C1 segment of cervical spinal cord (tissue), 14 donors: ENCODE measurements at regions not wholly inside any gene's neighbourhood (a gene's known extent, or its start where the extent isn't known, plus 50 kb on each side); places are given as distances from the start of the nearest gene placed in this dataset.
A peak's percentile ranks its signal among the peaks of the same experiment; 100 is the strongest.

ENCODE experiments used
- DNase-seq, 14 donors: peaks; one replicate each; lab custom pipeline; 2025; lab: John Stamatoyannopoulos, UW

GRCh38 chr16:72410492-72410891, 238.5 kb upstream of the PMFBP1 start:
- no peak for DNase-seq

DNA sequence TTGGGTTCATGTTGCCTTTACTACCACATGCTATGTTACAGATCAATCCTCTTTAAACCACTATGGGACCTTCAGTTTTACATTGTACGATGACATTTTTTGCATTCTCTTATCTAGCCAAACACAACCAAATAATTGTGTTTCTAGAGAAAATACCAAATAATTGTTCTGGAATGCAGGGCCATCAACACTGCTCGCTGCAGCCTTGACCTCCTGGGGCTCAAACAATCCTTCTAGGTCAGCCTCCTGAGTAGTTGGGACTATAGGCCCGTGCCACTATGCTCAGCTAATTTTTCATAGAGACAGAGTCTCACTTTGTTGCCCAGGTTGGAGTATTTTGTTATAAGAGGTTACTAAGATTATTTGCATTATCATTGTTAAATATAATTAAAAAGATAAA, 237.5 kb upstream of the PMFBP1 start:
- DNase-seq = no peak

DNA sequence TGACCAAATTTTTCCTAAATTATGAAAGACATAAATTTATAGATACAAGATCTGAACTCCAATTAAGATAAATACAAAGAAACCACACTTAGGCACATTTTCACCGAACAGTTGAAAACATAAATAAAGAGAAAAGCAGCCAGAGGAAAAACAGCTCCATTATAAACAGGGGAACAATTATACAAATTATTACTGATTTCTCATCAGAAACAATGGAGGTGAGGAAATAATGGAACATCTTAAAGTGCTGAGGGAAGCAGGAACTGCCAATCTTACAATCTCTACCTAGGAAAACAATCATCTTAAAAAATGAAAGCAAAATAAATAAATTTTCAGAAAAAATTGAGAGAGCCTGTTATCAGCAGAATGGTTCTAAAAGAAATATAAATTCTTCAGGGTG, 234.4 kb upstream of the PMFBP1 start:
- no peak for DNase-seq

DNA sequence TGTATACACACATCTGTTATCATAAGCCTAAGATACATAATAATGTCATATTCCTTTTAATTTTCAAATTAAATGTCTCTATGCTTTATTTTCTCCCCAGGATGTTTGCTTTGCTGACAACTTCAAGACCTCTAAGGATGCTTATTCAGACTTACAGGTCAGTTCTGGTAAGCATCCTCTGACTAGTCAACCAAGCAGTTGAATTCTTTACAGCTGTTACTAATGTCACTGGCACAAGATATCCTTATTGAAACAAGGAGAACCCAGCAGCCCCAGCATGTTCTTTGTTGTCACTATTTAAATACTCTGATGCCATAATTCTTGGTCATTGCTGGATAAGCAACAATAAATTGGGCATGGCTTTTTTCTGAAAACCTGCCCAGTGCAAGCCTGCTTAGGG, 232.3 kb upstream of the PMFBP1 start:
- no peak for DNase-seq

DNA sequence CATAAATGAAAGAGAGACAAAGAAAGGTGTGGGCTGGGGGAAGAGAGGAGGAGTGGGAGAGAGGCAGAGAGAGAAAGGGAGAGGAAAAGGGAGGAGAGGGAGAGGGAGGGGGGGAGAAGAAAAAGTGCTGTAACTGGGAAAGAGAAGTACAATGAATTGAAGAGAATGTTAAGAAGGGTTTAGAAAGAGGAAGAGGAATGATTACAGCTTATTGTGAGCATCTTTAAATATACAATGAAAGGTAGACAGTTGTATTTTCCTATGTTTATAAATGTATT, 229.1 kb upstream of the PMFBP1 start:
- no peak for DNase-seq

DNA sequence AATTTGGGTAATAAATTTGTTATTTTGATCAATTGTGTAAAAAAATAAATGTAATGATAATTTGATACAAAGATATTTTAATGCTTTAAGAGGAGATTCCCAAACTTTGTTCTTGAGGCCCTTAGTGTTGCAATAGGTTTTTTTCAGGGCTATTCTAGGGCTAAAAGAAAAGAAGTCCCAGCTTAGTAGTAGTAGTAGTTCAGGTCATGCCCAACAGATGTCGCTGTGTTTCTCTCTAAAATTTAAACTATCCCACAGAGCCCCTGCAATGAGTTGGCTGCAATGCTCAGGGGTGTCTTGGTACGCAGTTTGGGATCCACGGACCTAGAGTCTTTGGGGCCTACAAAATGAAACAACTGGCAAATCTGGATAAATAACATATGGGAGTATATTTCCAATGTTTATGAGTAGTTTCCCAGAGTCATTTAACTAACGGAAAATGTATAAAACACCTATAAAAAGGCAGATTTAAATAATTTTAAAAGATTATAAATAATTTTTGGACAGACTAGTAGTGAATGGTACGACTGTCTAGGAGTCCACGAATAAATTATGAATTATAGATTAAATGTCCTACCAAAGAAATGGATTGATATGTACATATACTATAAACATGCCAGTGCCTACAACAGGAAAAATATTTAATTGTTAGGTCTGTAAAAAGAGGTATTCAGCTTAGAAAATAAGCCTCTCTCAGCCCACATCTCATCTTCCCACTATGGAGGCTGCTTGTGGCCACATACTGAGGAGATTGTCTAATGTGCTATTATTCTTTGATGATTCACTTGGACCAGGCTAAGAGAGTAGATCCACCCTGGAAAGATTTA, 228.5 kb upstream of the PMFBP1 start:
- peak in 8 of 14 donors; percentile 6 to 49 (median 18) for DNase-seq

DNA sequence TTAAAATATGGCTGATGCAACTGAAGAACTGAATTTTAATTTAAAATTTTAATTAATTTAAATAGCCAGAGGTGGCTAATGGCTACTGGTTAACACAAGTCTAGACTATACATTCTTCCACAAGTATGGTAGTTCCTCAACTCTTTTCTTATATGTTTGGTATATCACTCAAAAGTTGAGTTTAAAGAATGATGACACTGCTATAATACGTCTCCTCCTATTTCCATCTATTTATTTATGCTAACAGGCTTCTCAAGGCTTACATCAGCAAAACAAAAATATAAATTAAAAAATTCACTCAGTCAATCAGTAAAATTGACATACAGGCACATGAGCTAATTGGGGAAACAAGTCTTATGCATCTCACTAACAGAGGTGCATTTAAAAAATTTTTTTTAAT, 227.9 kb upstream of the PMFBP1 start:
- DNase-seq = no peak

DNA sequence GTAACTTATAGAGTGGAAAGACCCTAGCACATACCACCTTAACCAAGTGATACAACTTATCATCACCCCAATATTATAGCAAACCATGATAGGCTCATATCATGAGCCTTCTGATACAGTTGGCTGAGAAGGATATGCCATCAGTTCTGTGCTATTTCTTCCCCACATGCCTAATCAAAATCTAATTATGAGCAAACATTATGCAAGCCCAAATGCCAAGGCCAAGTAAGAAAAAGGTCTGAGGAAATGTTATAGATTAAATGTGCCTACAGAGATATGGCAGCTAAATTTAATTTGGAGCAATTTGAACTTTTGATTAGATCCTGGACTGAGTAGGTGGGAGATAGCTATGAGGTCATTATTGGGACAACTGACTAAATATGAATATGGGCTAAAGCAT, 225.9 kb upstream of the PMFBP1 start:
- DNase-seq = no peak

GRCh38 chr16:72394526-72394925, 222.6 kb upstream of the PMFBP1 start:
- no peak for DNase-seq

DNA sequence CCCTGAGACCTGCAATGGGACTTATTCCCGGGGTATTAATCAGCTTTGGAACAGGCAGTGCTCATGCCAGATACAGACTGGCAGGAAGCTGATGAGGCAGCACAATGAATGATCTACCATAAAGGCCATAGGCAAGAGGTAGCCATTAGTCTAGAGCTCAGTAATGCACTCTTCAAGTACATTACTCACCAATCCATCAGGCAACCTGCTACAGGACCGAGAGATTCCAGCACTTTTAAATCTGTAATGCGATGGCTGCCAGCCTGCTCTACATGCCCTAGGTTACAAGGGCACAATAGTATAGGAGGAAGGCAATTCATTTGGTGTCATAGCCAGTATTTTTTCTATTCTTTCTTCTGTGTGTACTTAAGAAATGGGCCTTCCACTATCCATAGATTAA, 217.8 kb upstream of the PMFBP1 start:
- DNase-seq = no peak

DNA sequence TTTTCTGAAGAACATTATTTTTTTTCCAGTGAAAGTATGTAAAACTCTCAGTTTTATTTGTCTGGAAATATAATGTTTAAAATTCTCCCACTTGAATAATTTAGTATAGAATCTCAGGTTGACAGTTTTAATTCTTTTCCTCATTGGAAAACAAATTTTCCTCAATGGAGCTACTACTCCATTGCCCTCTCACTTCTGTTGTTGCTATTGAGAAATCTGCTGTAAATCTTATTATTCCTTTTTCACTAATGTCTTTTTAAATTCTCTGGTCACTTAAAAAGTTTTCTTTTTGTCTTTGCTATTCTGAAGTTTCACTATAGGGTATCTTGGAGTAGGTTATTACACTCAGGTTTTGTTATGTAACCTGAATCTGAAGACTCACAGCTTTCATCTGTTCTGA, 216.1 kb upstream of the PMFBP1 start:
- no peak for DNase-seq

DNA sequence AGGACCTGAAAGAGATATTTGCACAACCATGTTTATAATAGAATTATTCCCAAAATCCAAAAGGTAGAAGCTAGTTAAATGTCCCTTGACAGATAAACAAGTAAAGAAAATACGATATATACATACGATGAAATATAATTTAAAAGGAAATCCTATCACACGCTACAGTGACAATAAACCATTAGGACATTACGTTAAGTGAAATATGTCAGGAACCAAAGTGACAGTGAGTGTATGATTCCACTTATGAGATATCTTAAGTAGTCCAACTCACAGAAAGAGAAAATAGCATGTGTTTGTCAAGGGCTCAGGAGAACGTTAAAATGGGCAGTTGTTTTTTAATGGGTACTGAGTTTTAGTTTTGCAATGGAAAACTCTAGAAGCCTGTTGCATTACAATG, 212.7 kb upstream of the PMFBP1 start:
- no peak for DNase-seq

DNA sequence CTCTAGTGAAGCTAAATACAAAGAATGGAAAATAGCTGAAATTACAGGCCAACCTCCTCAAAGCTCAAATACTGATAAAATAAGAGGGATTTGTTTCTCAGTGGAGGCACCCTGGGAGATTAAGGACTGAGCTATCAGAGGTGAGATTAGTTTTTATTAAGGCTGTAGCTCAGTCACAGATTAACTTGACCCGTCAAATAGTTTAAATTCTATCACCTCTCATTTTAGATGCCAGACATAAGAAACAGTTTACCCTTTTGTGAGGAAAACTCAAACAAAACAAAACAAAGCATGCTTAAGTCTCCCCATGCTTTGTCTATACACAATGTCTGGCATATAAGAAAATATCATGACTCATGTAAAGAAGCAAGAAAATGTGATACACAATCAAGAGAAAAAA, 208.3 kb upstream of the PMFBP1 start:
- DNase-seq = no peak

GRCh38 chr16:72373201-72373600, 201.2 kb upstream of the PMFBP1 start:
- DNase-seq = no peak

DNA sequence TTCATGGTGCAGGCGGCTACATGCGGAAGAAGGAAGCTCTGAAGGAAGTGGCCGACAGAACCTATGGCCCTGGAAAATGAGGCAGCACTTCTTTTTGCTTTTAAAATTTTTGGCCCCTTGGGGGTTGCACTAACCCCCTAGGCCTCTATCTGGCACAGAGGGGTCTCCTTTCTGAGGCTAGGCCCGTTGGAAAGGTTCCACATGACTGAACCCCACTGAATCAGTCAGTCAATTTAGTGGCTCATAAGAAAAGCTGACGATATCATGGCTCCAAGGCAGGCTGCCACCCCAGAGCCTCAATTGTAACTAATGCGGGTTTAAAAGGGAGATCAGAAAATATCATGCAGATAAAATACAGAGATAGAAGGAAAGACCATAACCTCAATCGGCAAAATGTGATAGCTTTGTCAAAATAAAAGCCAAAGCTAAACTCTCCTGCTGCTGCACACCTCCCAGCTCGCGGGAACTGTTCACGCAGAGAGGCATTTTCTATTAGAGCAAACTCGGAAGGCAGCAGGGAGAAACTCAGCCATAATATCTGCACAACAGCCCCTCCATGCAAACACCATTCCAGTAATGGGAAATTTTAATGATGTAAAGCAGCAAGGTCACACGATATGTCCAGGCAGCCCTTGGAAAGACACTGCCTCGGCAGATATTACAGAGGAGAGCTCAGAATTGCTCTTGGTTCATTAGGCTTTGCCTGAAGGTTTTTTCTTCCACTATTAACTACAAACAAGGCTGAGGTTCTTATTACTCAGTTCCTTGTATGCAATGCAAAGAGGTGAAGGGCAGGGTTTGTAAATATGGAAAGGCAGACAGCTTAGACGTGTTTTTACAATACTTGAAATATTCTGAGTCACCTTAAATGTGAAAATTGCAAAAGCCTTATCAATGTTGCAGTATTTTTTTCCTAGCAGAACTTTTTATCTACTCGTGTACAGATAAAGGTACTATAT, 200.4 kb upstream of the PMFBP1 start:
- DNase-seq = no peak

DNA sequence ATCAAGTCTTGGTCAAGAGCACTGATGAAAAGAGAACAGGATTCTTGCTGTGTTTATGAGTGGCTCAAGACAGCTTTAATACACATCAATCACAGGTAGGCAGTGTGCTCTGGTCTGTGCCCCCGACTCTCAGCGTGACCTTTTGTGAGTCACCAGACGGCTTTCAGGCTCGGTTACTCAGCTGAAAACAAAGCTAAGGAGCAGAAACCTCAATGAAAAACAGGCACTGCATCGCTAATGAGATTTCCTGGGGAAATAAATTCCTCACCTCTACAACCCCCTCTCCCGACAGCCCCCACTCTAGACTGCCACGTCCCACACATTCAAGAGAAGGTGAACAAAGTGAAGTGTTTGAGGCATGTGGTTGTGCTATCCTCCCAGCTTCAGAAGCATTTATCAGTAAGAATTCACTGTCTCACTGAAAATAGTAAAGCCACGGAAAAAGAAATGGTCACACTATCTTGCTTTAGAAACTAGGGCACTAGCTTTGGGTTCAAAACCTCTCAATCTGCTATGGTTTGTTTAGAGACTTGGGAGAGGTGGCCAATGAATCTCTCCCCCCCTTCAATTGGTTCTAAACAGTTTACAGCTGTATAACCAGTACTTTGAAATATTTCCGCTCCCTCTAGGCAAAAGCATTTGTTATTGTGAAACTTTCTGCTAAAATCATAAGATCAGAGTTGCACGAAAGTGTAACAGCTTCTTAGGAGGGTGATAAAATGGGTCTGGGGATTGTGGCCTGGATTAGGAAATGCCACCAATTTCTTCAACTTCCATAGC, 199.5 kb upstream of the PMFBP1 start:
- DNase-seq = no peak

GRCh38 chr16:72369274-72369673, 197.3 kb upstream of the PMFBP1 start:
- no peak for DNase-seq

GRCh38 chr16:72367851-72368250, 195.9 kb upstream of the PMFBP1 start:
- no peak for DNase-seq

GRCh38 chr16:72362973-72363372, 191.0 kb upstream of the PMFBP1 start:
- no peak for DNase-seq

DNA sequence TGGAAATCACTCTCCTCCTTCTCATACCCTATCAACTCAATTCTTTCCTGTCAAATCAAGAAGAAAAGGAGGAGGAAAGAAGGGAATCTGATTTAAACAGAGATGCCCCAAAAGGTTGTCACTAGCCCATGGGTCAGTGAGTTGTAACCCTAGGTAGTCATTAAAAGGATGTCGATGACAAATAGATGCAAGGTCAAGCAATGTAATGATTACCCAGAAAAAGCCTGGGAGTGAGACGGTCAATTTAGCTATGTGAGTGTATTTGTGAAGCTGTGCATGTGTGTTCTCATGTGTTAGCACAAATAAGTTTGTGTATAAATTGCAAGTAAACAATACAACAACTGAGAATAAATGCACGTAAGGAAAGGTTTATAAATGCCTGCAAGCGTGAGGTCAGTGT, 190.5 kb upstream of the PMFBP1 start:
- DNase-seq = no peak

- no peak for DNase-seq
Observed at GRCh38 chr16:72357910-72358309, 186.0 kb upstream of the PMFBP1 start.

DNA sequence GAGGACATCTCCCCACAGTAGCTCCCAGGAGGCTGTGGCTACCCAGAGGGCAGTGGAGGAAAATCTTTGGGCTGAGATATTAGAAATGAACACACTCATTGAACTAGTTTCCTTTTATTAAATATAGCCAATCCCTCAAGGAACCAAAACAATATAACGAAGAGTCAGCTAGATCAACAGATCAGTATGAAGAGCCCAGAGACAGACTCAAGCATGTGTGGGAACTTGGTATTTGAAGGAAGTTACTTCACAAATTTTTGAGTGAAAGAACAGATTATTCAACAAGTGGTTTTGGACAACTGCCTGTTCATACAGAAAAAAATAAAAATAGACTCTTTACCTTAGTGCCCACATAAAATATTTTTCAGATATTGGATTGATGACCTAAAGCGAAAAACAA, 183.6 kb upstream of the PMFBP1 start:
- no peak for DNase-seq
